HG03095 (cell line): ENCODE measurements at regions not wholly inside any gene's neighbourhood (a gene's known extent, or its start where the extent isn't known, plus 50 kb on each side); places are given as distances from the start of the nearest gene placed in this dataset.
"Not testable (repeated sequence)": the region's sequence is repeated elsewhere in the genome, so short reads cannot be mapped to it uniquely, and the experiment has no call there.

Source experiments
- ATAC-seq: cut with Tn5 transposase; IDR thresholded peaks from one replicate; pipeline ENCODE4 v1.9.1; 2021; ENCODE audit warnings: moderate library complexity; ENCODE audit not compliant: unreplicated experiment

- no peak for ATAC-seq
Observed at GRCh38 chr5:103800741-103801495, 238.3 kb upstream of the NUDT12 start.

- ATAC-seq, result no peak
Observed at GRCh38 chr5:103793595-103794182, 231.1 kb upstream of the NUDT12 start.

- no peak for ATAC-seq
Observed at GRCh38 chr5:103785569-103785968, 223.0 kb upstream of the NUDT12 start.

- no peak for ATAC-seq
Observed at GRCh38 chr5:103783669-103784068, 221.1 kb upstream of the NUDT12 start.

- ATAC-seq, result no peak
Observed at GRCh38 chr5:103780794-103781193, 218.2 kb upstream of the NUDT12 start.

GRCh38 chr5:103774721-103775120 lies 212.1 kb upstream of the NUDT12 start:
- ATAC-seq, result no peak

- ATAC-seq, result no peak
Observed at GRCh38 chr5:103772248-103772647, 209.7 kb upstream of the NUDT12 start.

GRCh38 chr5:103764403-103764802 lies 201.8 kb upstream of the NUDT12 start:
- no peak for ATAC-seq

GRCh38 chr5:103758996-103759395 lies 196.4 kb upstream of the NUDT12 start:
- ATAC-seq, result no peak

- no peak for ATAC-seq
Observed at GRCh38 chr5:103755974-103756373, 193.4 kb upstream of the NUDT12 start.

GRCh38 chr5:103745353-103746065 lies 182.9 kb upstream of the NUDT12 start:
- ATAC-seq, result no peak

GRCh38 chr5:103744159-103744558 lies 181.6 kb upstream of the NUDT12 start:
- no peak for ATAC-seq

- ATAC-seq, result no peak
Observed at GRCh38 chr5:103743421-103743820, 180.8 kb upstream of the NUDT12 start.

- no peak for ATAC-seq
Observed at GRCh38 chr5:103741984-103742383, 179.4 kb upstream of the NUDT12 start.

GRCh38 chr5:103736343-103736742 lies 173.8 kb upstream of the NUDT12 start:
- not testable (repeated sequence) for ATAC-seq

GRCh38 chr5:103724271-103724670 lies 161.7 kb upstream of the NUDT12 start:
- no peak for ATAC-seq

- no peak for ATAC-seq
Observed at GRCh38 chr5:103721183-103721582, 158.6 kb upstream of the NUDT12 start.

- no peak for ATAC-seq
Observed at GRCh38 chr5:103718108-103718507, 155.5 kb upstream of the NUDT12 start.

GRCh38 chr5:103708601-103709000 lies 146.0 kb upstream of the NUDT12 start:
- no peak for ATAC-seq

GRCh38 chr5:103706939-103707682 lies 144.5 kb upstream of the NUDT12 start:
- no peak for ATAC-seq

- no peak for ATAC-seq
Observed at GRCh38 chr5:103703617-103704016, 141.0 kb upstream of the NUDT12 start.
